Gastrocnemius medialis (tissue), 4 donors: ENCODE measurements at regions not wholly inside any gene's neighbourhood (a gene's known extent, or its start where the extent isn't known, plus 50 kb on each side); places are given as distances from the start of the nearest gene placed in this dataset.

Experiments used
- CTCF ChIP-seq, 5 experiments: fragments of 450-650 bp in 3 of 5; fragments of 200-600 bp in 2 of 5; sonication (generic) in 2 of 5; IDR thresholded peaks in 4 of 5; conservative IDR thresholded peaks in 1 of 5; 1 replicate in 4 of 5; 2 replicates in 1 of 5; pipeline ENCODE4 v1.5.1; 2016 to 2019; ENCODE audit warnings: antibody characterized with exemption in 5 of 5, mild to moderate bottlenecking in 3 of 5, moderate library complexity in 3 of 5
- POLR2A ChIP-seq, 2 donors: fragments of 450-650 bp; IDR thresholded peaks; one replicate each; pipeline ENCODE4 v1.6.1; 2017; ENCODE audit warnings: antibody characterized with exemption in 2 of 2, mild to moderate bottlenecking in 2 of 2, moderate library complexity in 2 of 2

GRCh38 chrX:131621650-131622049 lies 77.8 kb downstream of the OR13H1 start:
- TF ChIP-seq CTCF (IDR thresholded peaks at IDR 0.05 in 4 of 5, conservative IDR thresholded peaks at IDR 0.05 in 1 of 5) (no peak), POLR2A (IDR thresholded peaks at IDR 0.05) (no peak)
